HEK293T (cell line): ENCODE measurements at regions not wholly inside any gene's neighbourhood (a gene's known extent, or its start where the extent isn't known, plus 50 kb on each side); places are given as distances from the start of the nearest gene placed in this dataset.

Source experiments
- FOXK2 ChIP-seq: fragments of 450-650 bp; IDR thresholded peaks from 2 replicates; pipeline ENCODE4 v1.6.1; 2016; ENCODE audit warnings: mild to moderate bottlenecking
- FOXM1 ChIP-seq: fragments of 450-650 bp; IDR thresholded peaks from 2 replicates; pipeline ENCODE4 v1.6.1; 2017; ENCODE audit warnings: mild to moderate bottlenecking, borderline replicate concordance
- HDGF ChIP-seq: fragments of 450-650 bp; IDR thresholded peaks from 2 replicates; pipeline ENCODE4 v1.6.1; 2017; ENCODE audit warnings: antibody characterized with exemption, borderline replicate concordance
- LEF1 ChIP-seq: fragments of 450-650 bp; IDR thresholded peaks from 2 replicates; pipeline ENCODE4 v1.6.1; 2017; ENCODE audit warnings: mild to moderate bottlenecking, borderline replicate concordance
- SP1 ChIP-seq: fragments of 450-650 bp; IDR thresholded peaks from 2 replicates; pipeline ENCODE4 v1.6.1; 2017
- SUZ12 ChIP-seq: fragments of 450-650 bp; IDR thresholded peaks from 2 replicates; pipeline ENCODE4 v1.6.1; 2016; ENCODE audit warnings: mild to moderate bottlenecking
- TF ChIP-seq, protein P1 (sequence below): fragments of 450-650 bp; IDR thresholded peaks from 2 replicates; pipeline ENCODE4 v1.6.1; 2016

DNA sequence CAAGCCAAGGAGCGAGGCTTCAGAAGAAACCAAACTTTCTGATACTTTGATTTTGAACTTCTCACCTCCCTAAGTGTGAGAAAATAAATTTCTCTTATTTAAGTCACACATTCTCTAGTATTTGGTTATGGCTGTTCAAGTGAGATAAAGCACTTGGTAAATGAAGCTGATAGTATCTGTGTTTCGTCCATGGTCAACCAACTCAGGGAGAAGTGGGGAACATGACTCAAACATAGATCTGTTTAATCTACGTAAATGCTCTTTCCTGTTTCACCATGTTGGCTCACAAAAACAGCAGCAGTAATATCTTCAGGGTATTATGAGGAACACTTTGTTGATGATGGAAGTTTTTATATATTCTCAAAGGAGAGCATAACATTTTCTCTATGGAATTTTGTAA lies 2167.2 kb upstream of the C9orf72 start:
- no peak for TF ChIP-seq LEF1
- no peak for TF ChIP-seq SP1
- TF ChIP-seq, protein P1, sequence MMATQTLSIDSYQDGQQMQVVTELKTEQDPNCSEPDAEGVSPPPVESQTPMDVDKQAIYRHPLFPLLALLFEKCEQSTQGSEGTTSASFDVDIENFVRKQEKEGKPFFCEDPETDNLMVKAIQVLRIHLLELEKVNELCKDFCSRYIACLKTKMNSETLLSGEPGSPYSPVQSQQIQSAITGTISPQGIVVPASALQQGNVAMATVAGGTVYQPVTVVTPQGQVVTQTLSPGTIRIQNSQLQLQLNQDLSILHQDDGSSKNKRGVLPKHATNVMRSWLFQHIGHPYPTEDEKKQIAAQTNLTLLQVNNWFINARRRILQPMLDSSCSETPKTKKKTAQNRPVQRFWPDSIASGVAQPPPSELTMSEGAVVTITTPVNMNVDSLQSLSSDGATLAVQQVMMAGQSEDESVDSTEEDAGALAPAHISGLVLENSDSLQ: no peak
- TF ChIP-seq FOXM1: no peak
- no peak for TF ChIP-seq HDGF
- no peak for TF ChIP-seq FOXK2
- no peak for TF ChIP-seq SUZ12
